Panc1 (cell line): ENCODE measurements at regions not wholly inside any gene's neighbourhood (a gene's known extent, or its start where the extent isn't known, plus 50 kb on each side); places are given as distances from the start of the nearest gene placed in this dataset.

ENCODE experiments used
- ATAC-seq: fragments of 200-7000 bp; cut with Tn5 transposase; 2 replicates; pipeline ENCODE4 v1.9.1; 2020; ENCODE audit warnings: mild to moderate bottlenecking, moderate library complexity
- BruUV-seq: library from RNA; stranded (reverse); fragments of 400-500 nt; replicated peaks from 2 replicates; lab custom pipeline; 2021; lab: Mats Ljungman, UMichigan
- CTCF ChIA-PET: fragments of 300-600 bp; sonication (Branson Sonifier 250); formaldehyde crosslinking; loops from one replicate; lab custom pipeline; 2022; ENCODE audit warnings: antibody characterized with exemption; lab: Charles Lee
- POLR2A ChIA-PET: fragments of 300-600 bp; sonication (Branson Sonifier 250); formaldehyde crosslinking; loops from one replicate; lab custom pipeline; 2022; ENCODE audit warnings: antibody characterized with exemption; lab: Charles Lee
- DNase-seq: peaks from one replicate; pipeline ENCODE4 v3.0.0-alpha.2; 2010; ENCODE audit warnings: low read depth, low spot score
- H3K27ac ChIP-seq: 2 replicates; pipeline ENCODE4 v1.5.1; 2011; ENCODE audit warnings: mild to moderate bottlenecking, low read length, inconsistent platforms
- H3K27me3 ChIP-seq: fragments of 200-500 bp; sonication (Bioruptor generic); 2 replicates; pipeline ENCODE4 v1.6.0; 2014; ENCODE audit warnings: low read length, inconsistent platforms; ENCODE audit not compliant: control insufficient read depth, insufficient read depth
- H3K36me3 ChIP-seq: fragments of 200-500 bp; sonication (Bioruptor generic); 2 replicates; pipeline ENCODE4 v1.5.1; 2014; ENCODE audit warnings: inconsistent platforms, mild to moderate bottlenecking, low read length, moderate library complexity; ENCODE audit not compliant: control insufficient read depth, insufficient read depth
- H3K4me1 ChIP-seq: 2 replicates; pipeline ENCODE4 v1.5.1; 2011; ENCODE audit warnings: inconsistent platforms, mild to moderate bottlenecking, low read length, moderate library complexity; ENCODE audit not compliant: control insufficient read depth, insufficient read depth
- H3K4me3 ChIP-seq, 2 experiments: 2 replicates each; pipeline ENCODE4 v1.5.1; 2011 to 2012; ENCODE audit warnings: low read depth in 2 of 2, low read length in 2 of 2, mild to moderate bottlenecking in 2 of 2, inconsistent platforms in 1 of 2, moderate library complexity in 1 of 2
- H3K9me3 ChIP-seq: fragments of 200-500 bp; sonication (Bioruptor generic); 2 replicates; pipeline ENCODE4 v1.5.1; 2014; ENCODE audit warnings: low read depth, mild to moderate bottlenecking, inconsistent platforms, low read length, moderate library complexity; ENCODE audit not compliant: control insufficient read depth, insufficient read depth
- CTCF ChIP-seq: fragments of 450-650 bp; IDR thresholded peaks from 2 replicates; pipeline ENCODE4 v1.5.1; 2017; ENCODE audit warnings: mild to moderate bottlenecking
- POLR2AphosphoS5 ChIP-seq: IDR thresholded peaks from 2 replicates; pipeline ENCODE4 v1.6.1; 2012; ENCODE audit warnings: mild to moderate bottlenecking, low read depth, low read length, moderate library complexity
- REST ChIP-seq, 2 experiments: IDR thresholded peaks; 2 replicates each; pipeline ENCODE4 v1.6.1; 2011 to 2012; ENCODE audit warnings: low read depth in 2 of 2, control low read depth in 1 of 2, low read length in 1 of 2, mild to moderate bottlenecking in 1 of 2, moderate library complexity in 1 of 2; ENCODE audit not compliant: insufficient read depth in 1 of 2
- SIN3A ChIP-seq: IDR thresholded peaks from 2 replicates; pipeline ENCODE4 v1.6.1; 2012; ENCODE audit warnings: low read depth, mild to moderate bottlenecking, low read length, moderate library complexity, borderline replicate concordance; ENCODE audit not compliant: insufficient read depth
- TCF7L2 ChIP-seq: IDR thresholded peaks from 2 replicates; pipeline ENCODE4 v1.6.1; 2011; ENCODE audit warnings: mild to moderate bottlenecking, low read depth, low read length, inconsistent platforms
- in situ Hi-C: cut with HindIII; loops from 2 replicates; pipeline ENCODE4 v1.10.0; 2016; ENCODE audit warnings: low sequenced_read_pairs, low pct_unique_long_range_greater_than_20kb
- intact Hi-C: fragments of 100-400 bp; cut with micrococcal nuclease; formaldehyde crosslinking; loops from one replicate; pipeline ENCODE4 v1.10.0; 2022; ENCODE audit not compliant: unreplicated experiment

- in situ Hi-C loops (no loop called here), intact Hi-C loops (no loop called here)
- Histone ChIP-seq H3K36me3 (no peaks in the 10 kb centered on the region), H3K4me3 (no peak overlapping the region), H3K4me1 (no peaks in the 10 kb centered on the region), H3K9me3 (no peaks in the 10 kb centered on the region), H3K27ac (no peak overlapping the region), H3K27me3 (no peaks in the 10 kb centered on the region)
- no peak for TF ChIP-seq REST (IDR thresholded peaks at IDR 0.05; ENCODE audit: insufficient read depth in 1 of 2, low read depth in 2 of 2, low read length in 1 of 2)
- no peak for TF ChIP-seq SIN3A
- no peak for TF ChIP-seq CTCF
- no peak for TF ChIP-seq TCF7L2
- TF ChIP-seq POLR2AphosphoS5: no peak
- no TSS peak for BruUV-seq
- DNase-seq: no peak
- ChIA-PET CTCF (no interaction called here), POLR2A (no interaction called here)
- ATAC-seq: no peak
Observed at GRCh38 chr10:6951732-6952131, 371.7 kb upstream of the PRKCQ start.

GRCh38 chr10:6950133-6950532 lies 370.1 kb upstream of the PRKCQ start:
- Histone ChIP-seq H3K4me3 (no peak overlapping the region), H3K9me3 (no peaks in the 10 kb centered on the region), H3K36me3 (no peaks in the 10 kb centered on the region), H3K27me3 (no peaks in the 10 kb centered on the region), H3K4me1 (no peaks in the 10 kb centered on the region), H3K27ac (no peak overlapping the region)
- CTCF ChIA-PET: no interaction called here
- no TSS peak for BruUV-seq
- DNase-seq (no peak), ATAC-seq (no peak)
- in situ Hi-C loops (no loop called here), intact Hi-C loops (no loop called here)
- no peak for TF ChIP-seq POLR2AphosphoS5
- TF ChIP-seq CTCF: no peak
- TF ChIP-seq SIN3A: no peak
- no peak for TF ChIP-seq TCF7L2
- no peak for TF ChIP-seq REST (IDR thresholded peaks at IDR 0.05; ENCODE audit: insufficient read depth in 1 of 2, low read depth in 2 of 2, low read length in 1 of 2)
- POLR2A ChIA-PET: no interaction called here
